ENCODE measurements at regions not wholly inside any gene's neighbourhood (a gene's known extent, or its start where the extent isn't known, plus 50 kb on each side); places are given as distances from the start of the nearest gene placed in this dataset.
"Not testable (repeated sequence)": the region's sequence is repeated elsewhere in the genome, so short reads cannot be mapped to it uniquely, and the experiment has no call there.

- H3K9ac ChIP-seq (ENCODE audit: extremely low read depth, low read length, poor library complexity, severe bottlenecking); H3K9me3 ChIP-seq (ENCODE audit: control insufficient read depth, low read length); DNase-seq; H3K36me3 Mint-ChIP-seq (ENCODE audit: low read depth); H3K27ac Mint-ChIP-seq; H3K4me3 ChIP-seq (ENCODE audit: low read length); H3K36me3 ChIP-seq (ENCODE audit: control insufficient read depth, insufficient read depth, low read length); H3K4me1 Mint-ChIP-seq; H3K9me3 Mint-ChIP-seq; H3K27me3 ChIP-seq (ENCODE audit: control insufficient read depth, insufficient read depth, low read length, poor library complexity, severe bottlenecking); H3K4me3 Mint-ChIP-seq; H3K27me3 Mint-ChIP-seq (ENCODE audit: insufficient read depth); H3K4me1 ChIP-seq (ENCODE audit: control insufficient read depth, insufficient read depth, low read length); H3K27ac ChIP-seq (ENCODE audit: low read depth, low read length): not testable (repeated sequence)
- 100% methylated on average over 1 of the region's 3 CpGs; no CpG with 5 or more reads in 1 of the 2 experiments for WGBS, 2 experiments (ENCODE audit: insufficient coverage in 1 of 2, insufficient read length in 1 of 2)
Measured at GRCh38 chr1:146688893-146689292, 249.2 kb upstream of the NBPF12 start.

DNA sequence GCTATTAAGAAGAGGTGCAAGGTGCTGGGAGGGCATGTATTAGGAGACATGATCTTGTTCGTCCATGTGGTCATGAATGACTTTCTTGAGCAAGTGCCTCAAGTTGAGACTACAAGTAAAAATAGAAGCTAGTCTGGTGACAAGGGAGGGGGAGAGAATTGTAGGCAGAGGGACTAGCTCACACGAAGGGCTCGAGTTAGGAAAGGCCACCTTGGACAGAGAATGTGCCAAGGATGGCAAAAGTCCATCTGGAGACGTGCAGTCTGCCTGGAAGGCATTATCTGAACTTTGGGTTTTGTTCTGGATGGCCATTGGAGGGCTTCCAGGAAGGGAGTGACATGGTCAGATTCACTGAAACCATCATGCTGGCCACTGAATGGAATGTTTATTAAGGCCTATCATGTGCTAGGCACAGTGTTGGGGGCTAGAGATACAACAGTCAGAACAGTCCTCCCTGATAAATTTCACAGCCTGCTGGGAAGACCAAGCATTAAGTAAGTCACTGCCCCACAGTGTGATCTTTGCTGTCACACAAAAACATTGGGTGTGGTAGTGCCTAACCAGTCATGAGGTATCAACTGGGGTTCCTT lies 251.3 kb upstream of the NBPF12 start:
- H3K27me3 ChIP-seq (ENCODE audit: control insufficient read depth, insufficient read depth, low read length, poor library complexity, severe bottlenecking); H3K36me3 Mint-ChIP-seq (ENCODE audit: low read depth); H3K27ac ChIP-seq (ENCODE audit: low read depth, low read length); H3K4me1 ChIP-seq (ENCODE audit: control insufficient read depth, insufficient read depth, low read length); H3K4me3 Mint-ChIP-seq; H3K4me3 ChIP-seq (ENCODE audit: low read length); H3K9me3 ChIP-seq (ENCODE audit: control insufficient read depth, low read length); H3K9ac ChIP-seq (ENCODE audit: extremely low read depth, low read length, poor library complexity, severe bottlenecking); H3K9me3 Mint-ChIP-seq; H3K4me1 Mint-ChIP-seq; H3K27ac Mint-ChIP-seq; H3K36me3 ChIP-seq (ENCODE audit: control insufficient read depth, insufficient read depth, low read length); H3K27me3 Mint-ChIP-seq (ENCODE audit: insufficient read depth); DNase-seq: not testable (repeated sequence)
- 88% methylated on average over 4 of the region's 4 CpGs; no CpG with 5 or more reads in 1 of the 2 experiments for WGBS, 2 experiments (ENCODE audit: insufficient coverage in 1 of 2, insufficient read length in 1 of 2)

- not testable (repeated sequence) for H3K9me3 ChIP-seq (ENCODE audit: control insufficient read depth, low read length); H3K4me3 Mint-ChIP-seq; H3K4me1 Mint-ChIP-seq; H3K4me3 ChIP-seq (ENCODE audit: low read length); H3K36me3 ChIP-seq (ENCODE audit: control insufficient read depth, insufficient read depth, low read length); H3K9me3 Mint-ChIP-seq; DNase-seq; H3K27me3 Mint-ChIP-seq (ENCODE audit: insufficient read depth); H3K36me3 Mint-ChIP-seq (ENCODE audit: low read depth); H3K27me3 ChIP-seq (ENCODE audit: control insufficient read depth, insufficient read depth, low read length, poor library complexity, severe bottlenecking); H3K27ac Mint-ChIP-seq; H3K9ac ChIP-seq (ENCODE audit: extremely low read depth, low read length, poor library complexity, severe bottlenecking); H3K27ac ChIP-seq (ENCODE audit: low read depth, low read length); H3K4me1 ChIP-seq (ENCODE audit: control insufficient read depth, insufficient read depth, low read length)
- WGBS, 2 experiments (ENCODE audit: insufficient coverage in 1 of 2, insufficient read length in 1 of 2): 71% methylated on average over 1 of the region's 5 CpGs; no CpG with 5 or more reads in 1 of the 2 experiments
Measured at GRCh38 chr1:146683126-146683429, 255.0 kb upstream of the NBPF12 start.

DNA sequence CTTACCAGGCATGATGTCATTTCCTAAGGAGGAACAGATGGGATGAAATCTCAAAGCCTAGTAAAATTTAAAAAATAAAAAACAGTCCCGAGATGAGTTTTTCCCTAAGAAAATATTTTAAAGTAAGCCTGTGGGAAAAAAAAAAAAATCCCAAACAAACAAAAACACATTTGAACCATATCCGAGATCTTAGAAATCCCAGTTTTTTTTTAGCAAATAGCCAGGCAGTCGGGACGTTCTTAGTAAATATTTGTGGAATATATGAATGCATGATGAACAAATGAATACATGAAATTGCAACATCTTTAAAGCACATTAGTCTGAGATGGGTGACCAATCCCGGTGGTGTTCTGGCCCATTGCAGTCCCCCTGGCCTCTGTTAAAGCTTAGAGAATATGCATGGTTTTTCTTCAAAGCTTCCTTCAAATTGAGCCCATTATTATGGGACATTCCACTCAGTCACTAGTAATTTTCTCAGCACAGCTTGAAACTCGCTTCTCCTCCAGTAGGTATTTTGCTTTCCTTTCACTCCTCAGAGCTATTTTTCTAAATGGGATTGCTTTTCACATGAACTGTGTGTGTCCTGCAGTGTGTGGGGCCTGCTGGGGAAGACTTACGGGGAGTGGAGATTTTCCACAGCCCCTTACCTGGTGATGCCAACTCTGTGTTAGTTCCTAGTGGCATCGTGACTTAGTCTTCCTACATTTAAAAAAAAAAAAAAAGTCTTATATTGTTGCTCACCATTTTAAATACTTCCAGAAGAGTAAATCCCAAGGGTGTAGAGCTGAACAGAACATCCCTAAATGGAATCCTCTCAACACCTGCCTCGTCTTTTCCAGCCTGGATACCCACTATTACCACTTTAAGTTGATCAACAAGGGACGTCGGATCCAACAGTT lies 255.6 kb upstream of the NBPF12 start:
- not testable (repeated sequence) for H3K9me3 Mint-ChIP-seq; H3K4me3 Mint-ChIP-seq; H3K9ac ChIP-seq (ENCODE audit: extremely low read depth, low read length, poor library complexity, severe bottlenecking); H3K27ac ChIP-seq (ENCODE audit: low read depth, low read length); H3K4me1 Mint-ChIP-seq; H3K36me3 Mint-ChIP-seq (ENCODE audit: low read depth); H3K9me3 ChIP-seq (ENCODE audit: control insufficient read depth, low read length); H3K4me1 ChIP-seq (ENCODE audit: control insufficient read depth, insufficient read depth, low read length); H3K27me3 Mint-ChIP-seq (ENCODE audit: insufficient read depth); H3K27me3 ChIP-seq (ENCODE audit: control insufficient read depth, insufficient read depth, low read length, poor library complexity, severe bottlenecking); H3K27ac Mint-ChIP-seq; DNase-seq; H3K4me3 ChIP-seq (ENCODE audit: low read length); H3K36me3 ChIP-seq (ENCODE audit: control insufficient read depth, insufficient read depth, low read length)
- 15% methylated on average over 1 of the region's 11 CpGs; no CpG with 5 or more reads in 1 of the 2 experiments for WGBS, 2 experiments (ENCODE audit: insufficient coverage in 1 of 2, insufficient read length in 1 of 2)

DNA sequence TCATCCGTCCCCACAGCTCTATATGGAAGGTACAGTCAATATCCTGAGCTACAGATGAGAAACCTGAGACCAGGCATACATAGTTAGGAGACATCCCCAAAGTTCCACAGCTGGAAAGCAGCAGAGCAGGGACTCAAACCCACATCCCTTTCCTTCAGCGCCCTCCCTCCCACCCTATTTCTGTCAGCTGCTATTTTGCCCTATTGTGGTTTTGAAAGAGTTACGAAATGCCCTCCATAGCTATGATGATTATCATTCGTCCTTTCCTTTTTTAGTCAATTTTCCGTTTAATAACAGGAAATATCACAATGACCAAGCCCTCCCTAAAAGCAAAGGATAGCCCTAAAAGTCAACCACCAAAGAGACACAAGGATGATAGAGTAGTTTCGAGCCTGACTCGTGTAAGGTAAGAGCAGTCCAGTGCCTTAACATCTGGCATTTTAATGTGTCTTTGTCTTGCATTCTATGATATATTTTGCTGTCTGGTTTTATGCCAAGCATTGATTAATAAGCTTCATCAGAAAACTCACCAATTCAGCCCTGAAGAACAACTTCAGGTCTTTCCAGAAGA lies 264.3 kb upstream of the NBPF12 start:
- H3K27ac ChIP-seq (ENCODE audit: low read depth, low read length); H3K4me3 Mint-ChIP-seq; H3K9me3 ChIP-seq (ENCODE audit: control insufficient read depth, low read length); H3K9ac ChIP-seq (ENCODE audit: extremely low read depth, low read length, poor library complexity, severe bottlenecking); H3K27me3 ChIP-seq (ENCODE audit: control insufficient read depth, insufficient read depth, low read length, poor library complexity, severe bottlenecking); H3K4me3 ChIP-seq (ENCODE audit: low read length); DNase-seq; H3K36me3 Mint-ChIP-seq (ENCODE audit: low read depth); H3K4me1 Mint-ChIP-seq; H3K4me1 ChIP-seq (ENCODE audit: control insufficient read depth, insufficient read depth, low read length); H3K36me3 ChIP-seq (ENCODE audit: control insufficient read depth, insufficient read depth, low read length); H3K27ac Mint-ChIP-seq; H3K27me3 Mint-ChIP-seq (ENCODE audit: insufficient read depth); H3K9me3 Mint-ChIP-seq: not testable (repeated sequence)
- WGBS, 2 experiments (ENCODE audit: insufficient coverage in 1 of 2, insufficient read length in 1 of 2): 70 to 100% methylated on average over 1 to 2 of the region's 7 CpGs

DNA sequence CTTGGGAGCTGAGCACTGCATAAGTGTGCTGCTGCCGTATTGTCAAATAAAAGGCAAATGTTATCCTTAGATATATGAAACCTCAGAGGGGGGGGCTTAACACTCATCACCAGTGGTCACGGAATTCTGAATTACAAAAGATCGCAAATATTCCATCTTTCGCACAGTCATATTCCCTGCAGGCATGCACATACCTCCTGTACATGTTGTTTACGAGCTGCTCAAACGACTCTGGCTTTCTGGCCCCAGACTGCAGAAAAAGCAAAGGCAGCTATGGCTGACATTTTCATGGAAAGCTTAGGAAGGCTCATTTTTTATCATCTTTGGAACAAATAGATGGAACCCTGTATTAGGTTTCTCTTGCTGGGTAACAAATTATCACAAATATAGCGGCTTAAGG lies 265.5 kb upstream of the NBPF12 start:
- H3K4me3 Mint-ChIP-seq: not testable (repeated sequence)

GRCh38 chr1:146671588-146671987 lies 266.5 kb upstream of the NBPF12 start:
- not testable (repeated sequence) for H3K4me1 Mint-ChIP-seq; H3K9me3 ChIP-seq (ENCODE audit: control insufficient read depth, low read length); H3K9me3 Mint-ChIP-seq; H3K36me3 ChIP-seq (ENCODE audit: control insufficient read depth, insufficient read depth, low read length); H3K9ac ChIP-seq (ENCODE audit: extremely low read depth, low read length, poor library complexity, severe bottlenecking); H3K27me3 Mint-ChIP-seq (ENCODE audit: insufficient read depth); H3K27ac Mint-ChIP-seq; H3K4me1 ChIP-seq (ENCODE audit: control insufficient read depth, insufficient read depth, low read length); DNase-seq; H3K4me3 ChIP-seq (ENCODE audit: low read length); H3K4me3 Mint-ChIP-seq; H3K27me3 ChIP-seq (ENCODE audit: control insufficient read depth, insufficient read depth, low read length, poor library complexity, severe bottlenecking); H3K36me3 Mint-ChIP-seq (ENCODE audit: low read depth); H3K27ac ChIP-seq (ENCODE audit: low read depth, low read length)
- 100% methylated on average over 1 of the region's 6 CpGs; no CpG with 5 or more reads in 1 of the 2 experiments for WGBS, 2 experiments (ENCODE audit: insufficient coverage in 1 of 2, insufficient read length in 1 of 2)

More for the DNA sequence above, 265.5 kb upstream of the NBPF12 start:
- H3K36me3 Mint-ChIP-seq (ENCODE audit: low read depth); H3K9me3 ChIP-seq (ENCODE audit: control insufficient read depth, low read length); H3K27me3 Mint-ChIP-seq (ENCODE audit: insufficient read depth); H3K4me3 ChIP-seq (ENCODE audit: low read length); DNase-seq; H3K27me3 ChIP-seq (ENCODE audit: control insufficient read depth, insufficient read depth, low read length, poor library complexity, severe bottlenecking); H3K36me3 ChIP-seq (ENCODE audit: control insufficient read depth, insufficient read depth, low read length); H3K27ac Mint-ChIP-seq; H3K27ac ChIP-seq (ENCODE audit: low read depth, low read length); H3K4me1 Mint-ChIP-seq; H3K4me1 ChIP-seq (ENCODE audit: control insufficient read depth, insufficient read depth, low read length); H3K9ac ChIP-seq (ENCODE audit: extremely low read depth, low read length, poor library complexity, severe bottlenecking); H3K9me3 Mint-ChIP-seq: not testable (repeated sequence)
- WGBS, 2 experiments (ENCODE audit: insufficient coverage in 1 of 2, insufficient read length in 1 of 2): 88% methylated on average over 2 of the region's 7 CpGs; no CpG with 5 or more reads in 1 of the 2 experiments
